NOMO-1 treated with DMSO at 0.1 percent for 48 hours (cell line): ENCODE measurements at regions not wholly inside any gene's neighbourhood (a gene's known extent, or its start where the extent isn't known, plus 50 kb on each side); places are given as distances from the start of the nearest gene placed in this dataset.

ENCODE experiments used
- DNase-seq: peaks from one replicate; lab custom pipeline; 2025; ENCODE audit not compliant: unreplicated experiment; lab: John Stamatoyannopoulos, UW

GRCh38 chr6:14361956-14362587 lies 244.5 kb downstream of the CD83 start:
- DNase-seq, result no peak

DNA sequence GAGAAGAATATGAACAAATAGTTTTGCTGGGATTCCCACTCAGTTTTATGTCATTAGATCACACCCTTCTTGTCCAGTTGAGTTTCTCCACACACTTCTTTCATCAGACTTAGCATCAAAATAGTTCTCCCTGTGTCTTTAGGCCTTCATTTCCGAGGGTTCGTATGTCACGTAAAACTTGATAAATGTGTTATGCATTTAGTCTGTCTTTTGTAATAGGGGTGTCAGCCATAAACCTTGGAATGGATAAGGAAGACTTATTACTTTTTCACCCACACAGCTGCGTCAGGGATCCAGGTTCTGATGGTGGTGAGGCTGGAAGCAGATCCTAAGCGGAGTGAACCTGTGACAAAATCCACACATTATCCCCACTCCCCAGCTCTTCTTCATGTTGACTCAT lies 246.8 kb downstream of the CD83 start:
- DNase-seq, result no peak

- DNase-seq, result no peak
Measured at GRCh38 chr6:14365393-14365792, 247.8 kb downstream of the CD83 start.

- DNase-seq, result no peak
Measured at GRCh38 chr6:14366315-14366714, 248.7 kb downstream of the CD83 start.

- DNase-seq, result no peak
Measured at GRCh38 chr6:14366872-14367271, 249.3 kb downstream of the CD83 start.

DNA sequence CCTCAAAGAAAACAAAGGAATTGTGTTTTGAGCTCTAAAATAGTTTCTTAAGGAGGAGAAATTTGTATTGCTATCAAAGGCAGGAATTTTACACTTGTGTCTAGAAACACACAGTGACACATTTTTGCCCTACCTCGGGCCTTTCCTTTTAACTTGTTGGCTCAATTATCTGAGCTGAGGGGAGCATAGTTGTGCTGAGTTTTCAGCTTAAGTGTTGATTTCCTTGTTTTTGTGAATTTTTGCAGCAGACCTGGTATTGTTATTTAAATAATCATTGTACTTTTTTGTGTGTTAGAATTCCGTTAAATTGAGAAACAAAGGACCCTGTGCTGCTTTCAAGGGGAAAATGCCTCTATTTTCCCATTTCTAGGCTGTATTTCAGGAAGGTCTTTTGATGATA lies 249.7 kb downstream of the CD83 start:
- DNase-seq, result no peak

GRCh38 chr6:14369717-14370116 lies 252.1 kb downstream of the CD83 start:
- DNase-seq, result no peak

DNA sequence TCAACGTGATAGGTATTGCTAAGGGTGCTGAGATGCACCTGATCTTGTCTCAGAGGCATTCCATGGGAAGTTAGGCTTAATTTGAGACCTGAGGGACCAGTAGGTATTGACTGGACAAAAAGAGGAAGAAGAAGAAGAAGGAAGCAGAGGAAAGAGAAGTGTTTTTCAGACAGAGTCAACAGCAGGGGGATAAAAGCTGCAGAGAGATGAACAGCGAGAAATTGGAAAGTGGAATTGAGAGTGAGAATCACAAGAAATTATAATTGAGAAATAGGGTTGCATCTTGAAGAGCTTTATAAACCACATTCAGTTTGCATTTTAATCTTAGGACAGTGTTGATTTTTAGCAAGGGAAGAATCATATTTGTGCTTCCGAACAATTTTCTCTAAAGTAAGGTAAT lies 254.0 kb downstream of the CD83 start:
- peak; percentile 86 for DNase-seq

DNA sequence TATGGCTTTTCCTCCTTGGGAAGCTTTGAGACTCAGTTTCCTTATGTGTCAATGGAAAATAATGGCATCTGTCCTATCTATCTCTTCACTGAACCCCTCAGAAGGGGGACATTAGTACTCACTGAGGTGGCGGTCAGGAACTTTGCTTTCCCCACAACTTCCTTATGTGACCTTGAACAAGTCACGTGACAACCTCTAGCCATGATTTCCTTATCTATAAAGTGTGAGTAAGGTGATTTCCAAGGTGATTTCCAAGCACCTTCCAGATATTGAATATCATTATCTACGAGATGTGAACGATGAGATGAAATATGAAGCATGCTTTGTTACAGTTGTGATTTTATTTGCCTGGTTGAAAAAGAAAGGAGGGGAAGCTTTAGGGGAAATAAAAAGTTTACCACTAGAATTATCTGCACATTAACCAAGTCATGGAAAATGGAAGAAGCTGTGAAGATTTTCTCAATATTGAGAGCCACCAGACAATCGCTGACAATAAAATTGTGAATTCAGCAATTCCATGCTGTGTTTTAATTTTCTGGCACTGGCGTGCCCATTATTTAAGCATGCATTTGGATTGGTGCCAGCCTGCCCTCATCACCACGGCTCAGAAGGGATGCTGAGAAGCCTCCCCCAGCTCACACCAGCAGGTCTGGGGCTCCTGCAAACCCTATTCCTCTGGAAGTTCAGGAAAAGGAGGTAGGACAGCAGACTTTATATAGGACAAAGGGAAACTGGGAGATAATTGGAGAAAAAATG lies 255.3 kb downstream of the CD83 start:
- DNase-seq, result no peak

GRCh38 chr6:14373648-14374437 lies 256.3 kb downstream of the CD83 start:
- DNase-seq, result no peak

DNA sequence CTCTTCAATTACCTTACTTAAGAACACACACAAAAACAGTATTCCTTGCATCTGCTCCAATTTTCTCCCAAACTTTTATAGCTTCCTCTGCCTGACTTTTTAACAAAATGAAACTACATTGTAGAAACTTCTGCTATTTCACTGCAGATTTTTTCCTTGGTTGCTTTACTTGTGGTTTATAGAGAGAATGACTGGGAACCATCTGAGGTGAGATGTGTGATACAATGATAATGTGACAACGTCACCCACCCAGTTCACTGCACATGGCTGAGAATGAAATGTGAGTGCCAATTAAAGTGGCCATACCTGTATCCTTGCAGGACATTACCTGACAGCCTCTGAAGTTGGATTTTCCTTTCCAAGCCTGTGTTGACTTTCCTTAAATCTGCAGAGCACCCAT lies 258.4 kb downstream of the CD83 start:
- DNase-seq, result peak; percentile 67

DNA sequence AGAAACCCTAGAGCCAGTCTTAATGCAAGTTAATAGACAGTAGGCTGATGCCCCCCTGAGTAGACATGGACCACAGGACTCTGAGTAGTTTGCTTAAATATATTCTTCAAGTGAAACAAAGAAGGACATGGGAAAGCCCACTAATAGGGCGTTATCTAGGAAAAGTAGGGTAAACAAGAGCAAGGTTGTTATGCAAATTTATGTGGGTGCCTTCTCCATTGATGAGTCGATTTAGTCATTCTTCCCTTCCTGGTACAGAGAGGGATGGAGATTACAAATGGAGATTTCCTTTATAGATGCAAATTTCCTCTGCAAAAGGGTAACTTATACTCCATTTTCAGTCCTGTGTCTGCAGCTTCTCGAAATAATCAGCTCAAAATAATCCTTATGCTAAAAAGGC lies 262.0 kb downstream of the CD83 start:
- DNase-seq, result no peak

DNA sequence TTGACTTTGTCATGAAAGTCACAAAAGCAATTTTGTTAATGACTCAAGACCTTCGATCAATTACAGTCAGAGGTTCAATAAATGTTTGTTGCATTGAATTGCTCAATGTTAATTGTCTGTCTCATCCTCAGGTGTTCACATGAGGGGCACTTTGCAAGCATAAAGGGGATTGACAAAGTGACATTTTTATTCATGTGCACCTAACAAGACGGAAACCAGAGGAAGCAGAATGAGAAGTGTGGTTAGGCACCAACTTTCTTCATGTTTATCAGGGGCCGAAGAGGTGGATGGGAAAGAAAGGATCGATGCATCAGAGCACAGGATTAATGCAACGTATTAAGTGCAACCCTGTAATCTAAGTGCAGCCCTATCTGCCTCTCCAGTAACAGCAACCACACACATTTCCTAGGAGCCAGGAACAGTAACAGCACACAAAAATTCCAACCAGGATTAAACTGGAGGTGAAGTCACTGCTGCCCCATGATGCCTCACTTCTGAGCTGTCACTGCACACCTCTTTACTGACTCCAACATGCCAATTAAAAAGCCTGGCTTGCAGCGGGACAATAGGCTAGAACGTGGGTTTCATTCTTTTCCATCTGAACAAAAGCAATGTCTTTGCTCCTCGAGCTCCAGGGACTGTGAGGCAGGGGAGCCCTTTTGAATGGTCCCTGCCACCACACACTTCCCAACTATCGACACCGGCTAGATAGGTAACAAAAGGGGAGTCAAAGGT lies 262.7 kb downstream of the CD83 start:
- no peak for DNase-seq

DNA sequence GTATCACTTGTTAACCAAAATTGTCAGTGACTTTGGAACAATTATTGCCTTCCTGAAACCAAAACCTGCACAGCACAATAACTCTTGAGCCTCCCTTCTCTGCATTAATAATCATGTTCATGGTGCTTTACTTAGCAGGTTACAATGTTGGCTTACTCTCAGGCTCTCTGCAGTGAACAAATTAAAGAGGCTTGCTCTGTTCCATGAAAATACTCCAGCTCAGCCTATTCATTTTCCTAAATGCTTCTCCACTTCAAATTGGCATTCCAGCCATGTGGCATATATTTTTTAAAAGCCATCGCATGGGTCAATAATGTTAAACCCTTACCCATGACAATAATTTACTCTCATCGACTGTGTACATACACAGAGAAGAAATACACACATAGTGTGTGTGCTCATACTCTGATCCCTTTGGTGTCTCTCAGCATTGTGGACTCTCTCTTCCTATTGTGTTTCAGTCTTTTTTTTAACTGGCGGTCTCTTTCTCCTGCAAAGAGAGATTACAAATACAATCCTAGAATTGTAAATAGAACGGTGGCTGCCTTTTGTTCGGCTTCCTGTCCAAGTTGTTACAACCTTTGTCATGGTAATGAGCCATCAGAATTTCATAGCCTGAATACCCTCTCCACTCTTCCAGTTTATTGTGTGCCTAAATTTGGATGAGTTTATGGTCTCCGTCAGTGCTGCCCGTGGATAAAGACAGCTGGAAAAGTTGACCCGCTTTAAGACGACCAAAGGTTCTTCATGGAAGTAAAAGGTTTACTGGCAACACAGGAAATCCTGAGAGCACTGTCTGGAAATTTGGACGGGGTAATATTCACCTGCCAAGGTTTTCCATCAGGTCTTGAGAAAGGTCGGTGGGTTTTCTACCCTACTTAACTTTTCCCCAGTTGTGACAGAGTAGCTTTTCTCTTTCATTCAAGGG lies 263.6 kb downstream of the CD83 start:
- DNase-seq, result no peak

DNA sequence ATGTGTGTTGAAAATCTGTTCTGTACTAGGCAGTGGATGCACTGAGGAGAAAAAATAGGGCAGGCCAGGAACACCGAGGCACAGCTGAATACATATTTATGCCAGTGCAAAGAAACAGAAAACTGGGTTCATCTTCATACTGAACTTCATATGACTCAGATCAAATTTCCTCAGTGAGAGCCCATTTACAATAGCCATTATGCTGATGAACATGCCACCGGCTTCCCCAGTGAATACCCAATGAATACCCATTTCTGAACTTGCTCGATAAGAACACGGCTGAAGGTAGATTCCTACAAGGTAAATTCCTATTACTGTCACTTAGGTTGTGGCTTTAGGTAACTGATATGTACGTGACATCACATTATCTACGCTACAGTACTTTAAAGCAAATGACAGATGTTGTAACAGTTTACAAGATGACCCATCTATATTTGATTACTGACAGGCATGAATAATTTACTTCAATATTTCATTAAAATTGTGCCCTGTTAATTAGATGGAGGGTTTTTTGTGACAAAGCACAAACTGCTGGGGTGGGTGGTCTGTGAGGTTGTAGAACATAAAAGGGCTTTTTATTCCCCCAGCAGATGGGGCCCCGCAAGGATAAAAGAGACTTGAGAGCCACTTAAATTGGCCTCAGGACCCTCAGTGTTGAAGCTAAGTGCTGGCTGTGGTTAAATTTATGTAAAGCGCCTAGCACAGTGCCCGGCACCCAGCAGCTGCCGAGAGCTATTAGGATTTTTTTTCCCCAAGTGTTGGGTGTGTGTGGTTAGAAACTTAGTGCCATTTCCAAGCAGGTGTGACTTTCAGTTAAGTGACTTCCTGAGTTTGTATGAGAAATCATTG lies 264.5 kb downstream of the CD83 start:
- DNase-seq, result no peak

DNA sequence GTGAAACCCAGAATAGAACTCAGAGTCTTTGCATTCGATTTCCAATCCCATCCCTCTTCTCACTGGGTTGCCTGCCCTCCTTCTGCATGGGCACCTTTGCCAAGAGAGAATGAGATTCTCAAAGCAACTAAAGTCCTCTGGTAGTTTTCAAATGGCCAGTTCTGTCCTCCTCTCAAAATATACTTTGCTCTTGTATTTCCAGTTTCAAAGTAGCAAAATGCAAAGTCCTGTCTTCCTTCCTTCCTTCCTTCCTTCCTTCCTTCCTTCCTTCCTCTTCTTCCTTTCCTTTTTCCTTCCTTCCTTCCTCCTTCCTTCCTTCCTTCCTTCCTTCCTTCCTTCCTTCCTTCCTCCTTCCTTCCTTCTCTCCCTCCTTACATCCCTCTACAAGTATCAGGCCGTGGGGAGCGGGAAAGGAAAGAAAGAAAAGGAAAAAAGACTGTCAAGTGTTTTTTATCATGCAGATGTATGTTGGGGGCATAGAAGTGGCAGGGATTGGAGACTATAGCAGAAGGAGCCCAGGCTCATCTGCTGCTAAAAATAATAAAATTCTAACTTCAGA lies 265.2 kb downstream of the CD83 start:
- no peak for DNase-seq

GRCh38 chr6:14383393-14384174 lies 266.0 kb downstream of the CD83 start:
- DNase-seq, result peak; percentile 77
